GM23338 (cell line): ENCODE measurements at regions not wholly inside any gene's neighbourhood (a gene's known extent, or its start where the extent isn't known, plus 50 kb on each side); places are given as distances from the start of the nearest gene placed in this dataset.

Experiments used
- ATAC-seq: fragments of 200-7000 bp; cut with Tn5 transposase; 3 replicates; pipeline ENCODE4 v1.9.1; 2020
- DNase-seq: peaks from one replicate; pipeline ENCODE4 v3.0.0-alpha.2; 2015; ENCODE audit warnings: low spot score
- H2AFZ ChIP-seq: fragments of 200-600 bp; sonication (generic); 2 replicates; pipeline ENCODE4 v1.8.0; 2016; ENCODE audit warnings: antibody characterized with exemption, mild to moderate bottlenecking, moderate library complexity
- H3F3A ChIP-seq: fragments of 200-600 bp; sonication (generic); replicated peaks from 2 replicates; pipeline ENCODE4 v1.8.0; 2017; ENCODE audit warnings: antibody characterized with exemption, mixed run types, low read depth
- H3K27ac ChIP-seq: fragments of 200-600 bp; sonication (generic); 2 replicates; pipeline ENCODE4 v1.6.1; 2016; ENCODE audit warnings: low read depth
- H3K27me3 ChIP-seq: fragments of 200-600 bp; sonication (generic); 2 replicates; pipeline ENCODE4 v1.8.0; 2016; ENCODE audit warnings: mild to moderate bottlenecking, mixed run types, moderate library complexity; ENCODE audit not compliant: insufficient read depth
- H3K36me3 ChIP-seq: fragments of 200-600 bp; sonication (generic); 2 replicates; pipeline ENCODE4 v1.8.0; 2016; ENCODE audit warnings: mild to moderate bottlenecking; ENCODE audit not compliant: insufficient read depth
- H3K4me1 ChIP-seq: fragments of 200-600 bp; sonication (generic); 2 replicates; pipeline ENCODE4 v1.8.0; 2016; ENCODE audit warnings: mild to moderate bottlenecking, moderate library complexity; ENCODE audit not compliant: insufficient read depth
- H3K4me2 ChIP-seq: fragments of 200-600 bp; sonication (generic); 2 replicates; pipeline ENCODE4 v1.7.1; 2017; ENCODE audit warnings: mixed run types
- H3K4me3 ChIP-seq: fragments of 200-600 bp; sonication (generic); 2 replicates; pipeline ENCODE4 v1.6.1; 2016; ENCODE audit warnings: mixed run types
- H3K79me2 ChIP-seq: fragments of 200-600 bp; sonication (generic); replicated peaks from 2 replicates; pipeline ENCODE4 v1.8.0; 2017; ENCODE audit warnings: mild to moderate bottlenecking; ENCODE audit not compliant: insufficient read depth
- H3K9me2 ChIP-seq: fragments of 200-600 bp; sonication (generic); 2 replicates; pipeline ENCODE4 v1.8.0; 2017; ENCODE audit not compliant: insufficient read depth
- H4K20me1 ChIP-seq: fragments of 200-600 bp; sonication (generic); replicated peaks from 2 replicates; pipeline ENCODE4 v1.8.0; 2017; ENCODE audit warnings: mild to moderate bottlenecking; ENCODE audit not compliant: insufficient read depth
- H3K27ac Mint-ChIP-seq: 2 replicates; pipeline ENCODE4 v1.8.0; 2020; ENCODE audit warnings: inconsistent platforms, mild to moderate bottlenecking, moderate library complexity, mixed read lengths
- H3K27me3 Mint-ChIP-seq: 3 replicates; pipeline ENCODE4 v1.8.0; 2022; ENCODE audit warnings: low read depth, mild to moderate bottlenecking, moderate library complexity, mixed read lengths, inconsistent platforms; ENCODE audit not compliant: insufficient read depth, poor library complexity
- H3K36me3 Mint-ChIP-seq: 3 replicates; pipeline ENCODE4 v1.8.0; 2021; ENCODE audit warnings: low read depth, mild to moderate bottlenecking, inconsistent platforms, moderate library complexity, mixed read lengths
- H3K4me1 Mint-ChIP-seq: 3 replicates; pipeline ENCODE4 v1.8.0; 2020; ENCODE audit warnings: mild to moderate bottlenecking, inconsistent platforms, mixed read lengths
- H3K4me3 Mint-ChIP-seq: 3 replicates; pipeline ENCODE4 v1.8.0; 2021; ENCODE audit warnings: moderate library complexity, mild to moderate bottlenecking, inconsistent platforms, mixed read lengths
- H3K9me3 Mint-ChIP-seq: 3 replicates; pipeline ENCODE4 v1.8.0; 2020; ENCODE audit warnings: moderate library complexity, mild to moderate bottlenecking, inconsistent platforms, mixed read lengths
- CREB1 ChIP-seq: fragments of 250-450 bp; sonication (Bioruptor Pico); IDR thresholded peaks from 2 replicates; pipeline ENCODE4 v1.5.0; 2020; ENCODE audit warnings: low read depth, mild to moderate bottlenecking, moderate library complexity
- CTCF ChIP-seq, 2 experiments: fragments of 200-600 bp in 1 of 2; sonication (generic) in 1 of 2; conservative IDR thresholded peaks; 2 replicates each; pipeline versions ENCODE4 v1.5.1 to v1.6.1; 2016 to 2017; ENCODE audit warnings: antibody characterized with exemption in 2 of 2, low read depth in 2 of 2, mild to moderate bottlenecking in 2 of 2, moderate library complexity in 1 of 2
- JUNB ChIP-seq: IDR thresholded peaks from one replicate; pipeline ENCODE4 v1.6.1; 2016; ENCODE audit warnings: antibody characterized with exemption; ENCODE audit not compliant: unreplicated experiment
- NANOG ChIP-seq: IDR thresholded peaks from 2 replicates; pipeline ENCODE4 v1.6.1; 2016; ENCODE audit warnings: antibody characterized with exemption, borderline replicate concordance
- POLR2AphosphoS5 ChIP-seq: IDR thresholded peaks from 2 replicates; pipeline ENCODE4 v1.6.1; 2016; ENCODE audit warnings: antibody characterized with exemption, low read depth
- STAT1 ChIP-seq: IDR thresholded peaks from one replicate; pipeline ENCODE4 v1.6.1; 2016; ENCODE audit warnings: antibody characterized with exemption; ENCODE audit not compliant: unreplicated experiment
- ZNF114 ChIP-seq: fragments of 250-450 bp; sonication (Bioruptor Pico); IDR thresholded peaks from 2 replicates; pipeline ENCODE4 v1.5.0; 2020; ENCODE audit warnings: mild to moderate bottlenecking, moderate library complexity
- ZNF462 ChIP-seq: fragments of 250-450 bp; sonication (Bioruptor Pico); IDR thresholded peaks from 2 replicates; pipeline ENCODE4 v1.5.0; 2020; ENCODE audit warnings: mild to moderate bottlenecking, moderate library complexity

GRCh38 chr4:80133240-80133783, 60.3 kb upstream of the ANTXR2 start (continued):
- TF ChIP-seq ZNF462 (CRISPR knock-in tag) = no peak

DNA sequence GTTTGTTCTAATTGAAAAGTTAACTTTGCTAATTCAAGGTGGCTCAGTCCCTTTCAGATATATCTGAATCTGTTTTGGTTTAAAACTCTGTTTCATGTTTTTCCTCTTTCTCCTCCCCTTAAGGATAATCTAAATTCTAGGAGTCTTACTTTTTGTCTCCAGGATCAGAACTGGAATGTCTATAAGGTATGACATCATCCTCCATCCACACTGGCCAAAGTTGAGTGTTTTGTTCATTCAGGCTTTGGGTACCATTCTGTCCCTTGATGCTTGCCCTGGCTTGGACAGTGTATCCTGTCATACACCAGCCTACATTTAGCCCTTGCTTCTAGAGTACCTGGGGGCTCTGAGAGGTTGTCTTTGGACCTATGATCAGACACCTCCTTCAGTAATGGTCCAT, 56.8 kb upstream of the ANTXR2 start:
- no peak overlapping the region for H3K4me3 ChIP-seq
- H3K27ac ChIP-seq = no peak overlapping the region
- no peak for DNase-seq
- Mint-ChIP-seq H3K27me3 (no peaks in the 10 kb centered on the region), H3K9me3 (no peaks in the 10 kb centered on the region; the same call in 2 of the 3 replicates), H3K4me1 (peaks cover 12% of the 10 kb centered on the region), H3K36me3 (no peaks in the 10 kb centered on the region), H3K27ac (no peak overlapping the region), H3K4me3 (no peak overlapping the region)
- no peaks in the 10 kb centered on the region for H3K79me2 ChIP-seq
- H3K27me3 ChIP-seq = no peaks in the 10 kb centered on the region
- H2AFZ ChIP-seq = no peak overlapping the region
- no peaks in the 10 kb centered on the region for H3K4me1 ChIP-seq
- no peak for ATAC-seq
- H3K4me2 ChIP-seq = no peak overlapping the region
- no peaks in the 10 kb centered on the region for H4K20me1 ChIP-seq
- H3K9me2 ChIP-seq = no peaks in the 10 kb centered on the region
- no peaks in the 10 kb centered on the region for H3F3A ChIP-seq
- H3K36me3 ChIP-seq = no peaks in the 10 kb centered on the region
- no peak for TF ChIP-seq POLR2AphosphoS5
- TF ChIP-seq JUNB = no peak
- no peak for TF ChIP-seq CREB1 (CRISPR knock-in tag)
- TF ChIP-seq NANOG = no peak
- TF ChIP-seq ZNF462 (CRISPR knock-in tag) = no peak
- TF ChIP-seq STAT1 = no peak
- no peak for TF ChIP-seq CTCF (conservative IDR thresholded peaks at IDR 0.05; ENCODE audit: low read depth in 2 of 2)
- TF ChIP-seq ZNF114 (CRISPR knock-in tag) = no peak
